GM12891 (cell line): ENCODE measurements at regions not wholly inside any gene's neighbourhood (a gene's known extent, or its start where the extent isn't known, plus 50 kb on each side); places are given as distances from the start of the nearest gene placed in this dataset.
"Not testable (repeated sequence)": the region's sequence is repeated elsewhere in the genome, so short reads cannot be mapped to it uniquely, and the experiment has no call there.

Experiments
- DNase-seq: peaks from one replicate; pipeline ENCODE4 v3.0.0; 2011; ENCODE audit warnings: low spot score; ENCODE audit not compliant: insufficient read length
- FAIRE-seq: peaks from 2 replicates; lab custom pipeline; 2011; peaks lifted over from hg19 to GRCh38; lab: Jason Lieb, UNC
- PAX5 ChIP-seq: IDR thresholded peaks from 2 replicates; pipeline ENCODE4 v1.6.1; 2011; ENCODE audit warnings: low read length, moderate library complexity, mild to moderate bottlenecking; ENCODE audit not compliant: insufficient read depth, severe bottlenecking
- POLR2A ChIP-seq: IDR thresholded peaks from 2 replicates; pipeline ENCODE4 v1.6.1; 2011; ENCODE audit warnings: low read depth, low read length, control low read depth
- POLR2AphosphoS5 ChIP-seq: IDR thresholded peaks from 2 replicates; pipeline ENCODE4 v1.6.1; 2011; ENCODE audit warnings: low read depth, low read length, control low read depth
- POU2F2 ChIP-seq: IDR thresholded peaks from 2 replicates; pipeline ENCODE4 v1.6.1; 2011; ENCODE audit warnings: low read depth, mild to moderate bottlenecking, control low read depth, low read length, moderate library complexity
- SPI1 ChIP-seq: IDR thresholded peaks from 2 replicates; pipeline ENCODE4 v1.6.1; 2011; ENCODE audit warnings: low read depth, low read length, control low read depth
- TAF1 ChIP-seq: IDR thresholded peaks from 2 replicates; pipeline ENCODE4 v1.6.1; 2011; ENCODE audit warnings: low read depth, low read length, control low read depth

DNA sequence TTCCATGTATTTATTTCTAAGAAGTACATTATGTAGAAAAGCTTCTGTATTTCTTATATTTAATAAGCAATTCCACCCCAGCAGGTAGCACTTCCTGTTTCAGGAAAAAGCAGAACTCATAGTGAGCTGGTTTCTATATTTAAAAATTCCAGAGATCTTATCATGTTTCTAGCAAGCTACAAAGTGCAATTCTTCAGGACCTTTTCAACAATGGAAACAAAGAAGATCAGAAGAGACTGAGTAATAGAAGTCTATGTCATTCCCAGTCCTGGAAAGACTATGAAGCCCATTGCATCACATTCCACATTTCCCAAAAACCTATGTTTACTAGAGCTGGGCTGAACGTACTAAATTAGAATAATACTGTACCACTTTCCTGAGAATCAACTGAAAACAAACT is 302.6 kb upstream of the NRSN1 start:
- 0 out of 2 replicates have a peak, but pooled peaks have one; percentile 2 for TF ChIP-seq SPI1
- TF ChIP-seq PAX5 = no peak
- FAIRE-seq = no peak
- no peak for DNase-seq

DNA sequence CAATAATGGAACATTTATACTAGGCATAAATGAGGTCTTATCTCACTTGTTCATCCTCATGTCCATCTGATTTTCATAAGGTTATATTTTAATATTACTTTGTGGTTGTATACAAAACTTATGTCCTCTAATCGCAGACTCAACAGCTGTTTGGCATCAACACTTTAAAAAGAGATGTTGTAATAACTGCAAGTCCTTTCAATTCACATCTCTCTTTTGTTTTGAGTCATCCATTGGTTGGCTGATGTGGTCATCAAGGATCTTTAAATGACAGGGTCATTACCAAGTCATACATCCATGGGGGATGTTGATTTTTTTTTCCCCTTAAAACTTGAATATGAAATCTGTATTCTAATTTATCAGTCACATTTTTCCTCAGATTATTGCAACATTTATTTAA is 299.4 kb upstream of the NRSN1 start:
- FAIRE-seq (no peak), DNase-seq (no peak)
- no peak for TF ChIP-seq POLR2A

DNA sequence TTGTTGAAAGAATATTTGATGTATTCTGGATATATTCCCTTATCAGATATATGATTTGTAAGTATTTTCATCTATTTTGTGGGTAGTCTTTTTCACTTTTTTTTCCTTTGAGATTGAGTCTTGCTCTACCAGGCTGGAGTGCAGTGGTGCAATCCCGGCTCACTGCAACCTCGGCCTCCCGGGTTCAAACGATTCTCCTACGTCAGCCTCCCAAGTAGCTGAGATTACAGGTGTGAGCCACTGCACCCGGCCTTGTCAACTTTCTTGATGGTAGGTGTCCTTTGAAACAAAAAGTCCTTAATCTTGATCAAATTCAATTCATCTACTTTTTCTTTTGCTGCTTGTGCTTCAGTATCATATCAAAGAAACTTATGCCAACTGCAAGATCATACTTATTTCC is 297.2 kb upstream of the NRSN1 start:
- no peak for TF ChIP-seq POU2F2
- no peak for TF ChIP-seq POLR2A
- no peak for TF ChIP-seq POLR2AphosphoS5
- no peak for TF ChIP-seq PAX5
- no peak for TF ChIP-seq SPI1
- no peak for TF ChIP-seq TAF1
- FAIRE-seq (no peak), DNase-seq (no peak)

DNA sequence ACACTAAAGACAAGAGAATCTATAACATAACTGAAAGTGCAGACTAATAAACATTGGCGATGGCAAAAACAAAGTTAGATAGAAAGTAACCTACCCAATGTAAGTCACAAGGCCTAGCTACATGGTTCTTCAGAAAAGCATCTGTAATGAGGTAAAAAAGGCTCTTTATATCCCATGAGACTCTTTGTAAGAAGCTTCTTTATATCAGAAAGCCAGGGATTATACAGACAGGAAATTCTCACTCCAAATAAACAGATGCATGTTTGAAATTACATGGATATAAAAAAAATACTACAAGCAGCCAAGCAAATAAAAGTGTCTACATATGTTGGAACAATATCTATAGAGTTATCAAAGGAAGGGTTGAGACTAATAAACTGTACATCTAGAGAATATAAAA is 284.9 kb upstream of the NRSN1 start:
- FAIRE-seq (no peak), DNase-seq (no peak)
- TF ChIP-seq TAF1 (no peak), POLR2A (no peak), PAX5 (no peak), SPI1 (no peak), POU2F2 (no peak), POLR2AphosphoS5 (no peak)

DNA sequence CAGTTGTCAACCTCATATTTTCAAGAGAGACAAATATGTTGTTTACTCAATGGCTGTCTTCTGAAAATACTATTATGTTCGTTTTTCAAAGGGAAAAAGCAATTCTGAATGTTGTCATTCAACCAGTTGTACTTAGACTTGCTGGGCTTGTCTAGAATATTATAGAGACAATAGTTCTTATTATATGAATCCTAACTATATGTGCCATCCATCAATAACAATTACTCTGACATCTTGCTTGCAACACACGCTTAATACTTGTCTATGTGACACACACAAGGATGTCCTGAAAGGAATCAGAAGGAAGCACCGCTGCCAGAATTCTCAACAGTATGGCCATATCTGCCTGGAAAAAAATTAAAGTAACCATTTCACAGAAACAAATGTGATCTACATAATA is 283.3 kb upstream of the NRSN1 start:
- FAIRE-seq (no peak), DNase-seq (no peak)
- no peak for TF ChIP-seq POLR2AphosphoS5
- no peak for TF ChIP-seq TAF1
- TF ChIP-seq PAX5 = no peak
- TF ChIP-seq POLR2A = no peak
- no peak for TF ChIP-seq SPI1
- no peak for TF ChIP-seq POU2F2

DNA sequence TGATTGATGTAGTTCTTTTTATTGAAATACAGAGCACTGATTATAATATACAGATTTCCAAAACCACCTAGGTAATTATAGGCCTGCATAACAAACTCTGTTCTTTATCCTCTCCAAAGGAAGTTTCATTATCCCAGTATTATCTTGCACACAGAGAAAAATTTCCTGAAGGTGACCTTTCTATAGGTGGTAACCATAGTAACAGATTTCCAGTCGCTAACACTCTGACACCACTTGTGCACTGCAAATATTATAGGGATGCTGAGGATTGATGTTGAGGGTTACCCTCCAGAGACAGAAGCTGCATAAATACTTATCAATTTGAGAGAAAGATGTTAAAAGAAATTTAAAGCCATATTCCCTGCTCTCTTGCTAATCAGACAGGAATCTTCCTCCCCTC is 274.5 kb upstream of the NRSN1 start:
- no peak for TF ChIP-seq POLR2AphosphoS5
- DNase-seq (no peak), FAIRE-seq (no peak)

DNA sequence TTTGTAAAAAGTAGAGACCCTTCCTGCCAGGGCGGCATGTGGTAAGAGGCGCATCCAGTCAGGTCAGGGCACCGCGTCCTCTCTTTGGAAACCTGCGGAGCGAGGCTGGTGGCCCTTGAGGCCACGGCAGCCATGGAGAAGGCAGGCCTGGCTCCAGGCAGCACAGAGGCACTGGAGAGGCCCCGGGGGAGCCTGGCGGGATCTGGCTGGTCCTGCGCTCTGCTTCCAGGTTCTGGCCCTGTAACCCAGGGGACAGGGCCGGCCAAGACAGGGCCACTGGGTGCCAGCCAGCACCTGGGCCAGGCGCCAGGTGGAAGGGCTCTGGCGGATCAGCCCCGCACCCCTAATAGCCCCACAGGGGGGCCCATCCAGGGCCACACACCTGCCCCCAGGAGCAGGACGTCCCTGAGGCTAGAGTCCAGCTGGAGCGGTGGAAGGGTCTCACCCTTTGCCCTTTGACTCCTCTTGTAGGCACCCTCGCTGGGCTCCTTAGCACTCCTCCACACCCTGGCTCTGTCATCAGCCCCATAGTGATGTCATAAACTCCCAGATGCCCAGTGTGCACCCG is 272.4 kb upstream of the NRSN1 start:
- not testable (repeated sequence) for DNase-seq, FAIRE-seq

DNA sequence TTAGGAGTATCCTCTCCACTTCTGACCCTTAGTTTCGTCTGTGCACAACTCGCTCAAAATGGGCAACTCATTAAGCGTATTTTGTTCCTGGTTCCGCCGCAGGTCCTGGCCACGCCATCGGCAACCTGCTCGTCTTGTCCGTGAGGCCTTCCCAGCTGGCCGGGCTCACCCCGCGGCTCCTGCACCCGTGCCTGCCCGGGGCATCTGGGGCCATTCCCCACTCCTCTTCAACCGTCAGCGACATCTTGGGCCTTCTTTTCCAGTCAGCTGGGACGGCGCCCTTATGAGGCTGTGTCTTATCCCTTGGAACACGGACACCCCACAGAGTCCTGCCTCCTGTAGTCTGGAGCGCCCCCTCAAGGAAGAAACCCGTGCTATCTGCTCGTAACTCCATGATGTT is 271.9 kb upstream of the NRSN1 start:
- not testable (repeated sequence) for FAIRE-seq, DNase-seq

DNA sequence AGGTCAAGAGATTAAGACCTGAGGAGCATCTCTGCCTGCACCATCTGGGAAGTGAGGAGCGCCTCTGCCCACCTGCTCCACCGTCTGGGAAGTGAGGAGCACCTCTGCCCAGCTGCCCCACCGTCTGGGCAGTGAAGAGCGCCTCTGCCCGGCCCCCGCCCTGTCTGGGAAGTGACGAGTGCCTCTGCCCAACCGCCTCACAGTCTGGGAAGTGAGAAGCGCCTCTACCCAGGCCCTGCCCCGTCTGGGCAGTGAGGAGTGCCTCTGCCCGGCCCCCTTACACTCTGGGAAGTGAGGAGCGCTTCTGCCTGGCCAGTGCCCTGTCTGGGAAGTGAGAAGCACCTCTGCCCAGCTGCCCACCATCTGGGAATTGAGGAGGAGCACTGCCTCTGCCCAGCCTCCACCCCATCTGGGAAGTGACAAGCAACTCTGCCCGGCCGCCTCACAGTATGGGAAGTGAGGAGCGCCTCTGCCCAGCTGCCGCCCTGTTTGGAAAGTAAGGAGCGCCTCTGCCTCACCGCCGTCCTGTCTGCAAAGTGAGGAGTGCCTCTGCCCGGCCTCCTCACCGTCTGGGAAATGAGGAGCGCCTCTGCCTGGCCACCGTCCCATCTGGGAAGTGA is 270.4 kb upstream of the NRSN1 start:
- no peak for DNase-seq
- TF ChIP-seq PAX5 = no peak
- no peak for FAIRE-seq

DNA sequence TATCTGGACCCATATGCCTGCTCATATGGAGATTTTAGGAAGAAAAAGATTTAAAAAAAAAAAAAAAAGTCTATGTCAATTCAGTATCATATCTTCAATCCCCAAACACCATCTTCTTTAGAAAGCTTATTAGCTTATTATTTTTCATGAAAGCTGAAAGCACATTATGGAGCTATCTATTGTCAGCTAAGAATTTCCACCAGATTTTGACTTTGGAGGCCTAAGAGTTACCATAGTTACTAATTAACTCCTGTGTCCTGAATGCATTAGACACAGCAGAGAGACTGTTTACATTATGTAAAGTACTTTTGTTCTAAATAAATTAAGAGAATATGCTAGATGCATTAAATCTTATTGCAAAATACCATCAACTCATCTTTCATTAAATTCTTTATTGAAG is 255.5 kb upstream of the NRSN1 start:
- no peak for FAIRE-seq
- TF ChIP-seq TAF1 (no peak), POLR2AphosphoS5 (no peak), SPI1 (no peak), POU2F2 (no peak), POLR2A (no peak), PAX5 (no peak)
- DNase-seq = no peak

DNA sequence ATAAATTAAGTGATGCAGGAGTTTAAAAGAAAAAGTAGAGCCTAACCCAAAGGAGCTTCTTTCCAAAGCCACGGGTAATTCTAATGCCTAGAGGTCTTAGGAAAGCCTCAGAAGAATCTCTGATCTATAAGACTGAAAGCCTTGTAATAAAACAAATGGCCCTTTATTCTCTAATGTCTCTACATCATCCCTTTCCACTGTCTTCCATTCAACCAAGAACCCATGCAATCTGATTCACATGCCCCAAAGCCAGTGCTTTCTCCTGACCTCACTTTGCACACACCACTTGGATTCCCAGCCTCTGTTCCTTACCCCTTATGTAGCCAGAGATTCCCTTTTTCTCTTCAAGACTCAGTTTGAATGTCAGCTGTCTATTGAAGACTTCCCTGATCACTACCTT is 252.9 kb upstream of the NRSN1 start:
- DNase-seq = no peak
- no peak for FAIRE-seq
- no peak for TF ChIP-seq POLR2A
- TF ChIP-seq SPI1 = no peak
- no peak for TF ChIP-seq POLR2AphosphoS5
- TF ChIP-seq TAF1 = no peak
- no peak for TF ChIP-seq PAX5
- no peak for TF ChIP-seq POU2F2
